ENCODE measurements at regions not wholly inside any gene's neighbourhood (a gene's known extent, or its start where the extent isn't known, plus 50 kb on each side); places are given as distances from the start of the nearest gene placed in this dataset.
A peak's percentile ranks its signal among the peaks of the same experiment; 100 is the strongest.
"Not testable (repeated sequence)": the region's sequence is repeated elsewhere in the genome, so short reads cannot be mapped to it uniquely, and the experiment has no call there.

GRCh38 chr15:53216036-53216435, 425.9 kb upstream of the ONECUT1 start:
- no peak for DNase-seq (ENCODE audit: low read depth in 3 of 3)

- no peak for DNase-seq (ENCODE audit: low read depth in 3 of 3)
Observed at GRCh38 chr15:53213336-53213735, 423.2 kb upstream of the ONECUT1 start.

- DNase-seq (ENCODE audit: low read depth in 3 of 3), result no peak
Observed at GRCh38 chr15:53212785-53213184, 422.6 kb upstream of the ONECUT1 start.

GRCh38 chr15:53210653-53211052, 420.5 kb upstream of the ONECUT1 start:
- DNase-seq (ENCODE audit: low read depth in 3 of 3), result no peak

GRCh38 chr15:53209396-53210042, 419.4 kb upstream of the ONECUT1 start:
- DNase-seq (ENCODE audit: low read depth in 3 of 3), result no peak

- no peak for DNase-seq (ENCODE audit: low read depth in 3 of 3)
Observed at GRCh38 chr15:53208751-53209150, 418.6 kb upstream of the ONECUT1 start.

- DNase-seq (ENCODE audit: low read depth in 3 of 3), result no peak
Observed at GRCh38 chr15:53203454-53203853, 413.3 kb upstream of the ONECUT1 start.

GRCh38 chr15:53202876-53203275, 412.7 kb upstream of the ONECUT1 start:
- DNase-seq (ENCODE audit: low read depth in 3 of 3), result no peak

- DNase-seq (ENCODE audit: low read depth in 3 of 3), result peak in 1 of 3 experiments; percentile 4
Observed at GRCh38 chr15:53197426-53197839, 407.3 kb upstream of the ONECUT1 start.

- no peak for DNase-seq (ENCODE audit: low read depth in 3 of 3)
Observed at GRCh38 chr15:53196788-53197187, 406.7 kb upstream of the ONECUT1 start.

GRCh38 chr15:53196242-53196641, 406.1 kb upstream of the ONECUT1 start:
- no peak for DNase-seq (ENCODE audit: low read depth in 3 of 3)

- no peak for DNase-seq (ENCODE audit: low read depth in 3 of 3)
Observed at GRCh38 chr15:53193149-53193548, 403.0 kb upstream of the ONECUT1 start.

GRCh38 chr15:53189860-53190259, 399.7 kb upstream of the ONECUT1 start:
- no peak for DNase-seq (ENCODE audit: low read depth in 3 of 3)

- not testable (repeated sequence) for DNase-seq (ENCODE audit: low read depth in 3 of 3)
Observed at GRCh38 chr15:53183449-53183848, 393.3 kb upstream of the ONECUT1 start.

GRCh38 chr15:53171571-53171970, 381.4 kb upstream of the ONECUT1 start:
- no peak for DNase-seq (ENCODE audit: low read depth in 3 of 3)

GRCh38 chr15:53166684-53167201, 376.6 kb upstream of the ONECUT1 start:
- no peak for DNase-seq (ENCODE audit: low read depth in 3 of 3)

- DNase-seq (ENCODE audit: low read depth in 3 of 3), result no peak
Observed at GRCh38 chr15:53165988-53166683, 376.0 kb upstream of the ONECUT1 start.

GRCh38 chr15:53160092-53160704, 370.1 kb upstream of the ONECUT1 start:
- no peak for DNase-seq (ENCODE audit: low read depth in 3 of 3)

- no peak for DNase-seq (ENCODE audit: low read depth in 3 of 3)
Observed at GRCh38 chr15:53159458-53159857, 369.3 kb upstream of the ONECUT1 start.

- no peak for DNase-seq (ENCODE audit: low read depth in 3 of 3)
Observed at GRCh38 chr15:53158995-53159394, 368.9 kb upstream of the ONECUT1 start.

- DNase-seq (ENCODE audit: low read depth in 3 of 3), result no peak
Observed at GRCh38 chr15:53133255-53133850, 343.2 kb upstream of the ONECUT1 start.

- no peak for DNase-seq (ENCODE audit: low read depth in 3 of 3)
Observed at GRCh38 chr15:53130943-53131342, 340.8 kb upstream of the ONECUT1 start.
